GM12878 (cell line): ENCODE measurements at regions not wholly inside any gene's neighbourhood (a gene's known extent, or its start where the extent isn't known, plus 50 kb on each side); places are given as distances from the start of the nearest gene placed in this dataset.

ENCODE experiments used
- CTCF ChIP-seq, 3 experiments: IDR thresholded peaks in 2 of 3; conservative IDR thresholded peaks in 1 of 3; 2 replicates each; pipeline ENCODE4 v1.5.1; 2011; ENCODE audit warnings: low read depth in 3 of 3, low read length in 3 of 3, mild to moderate bottlenecking in 3 of 3, control low read depth in 2 of 3, moderate library complexity in 2 of 3, inconsistent platforms in 1 of 3, mixed read lengths in 1 of 3; ENCODE audit not compliant: control insufficient read depth in 2 of 3, insufficient read depth in 1 of 3; ENCODE audit errors: extremely low read depth in 1 of 3
- MAX ChIP-seq: IDR thresholded peaks from 2 replicates; pipeline ENCODE4 v1.6.1; 2012; ENCODE audit warnings: low read depth, low read length, improper control_type of control experiment
- SMC3 ChIP-seq: IDR thresholded peaks from 2 replicates; pipeline ENCODE4 v1.6.1; 2011; ENCODE audit warnings: low read length, improper control_type of control experiment, borderline replicate concordance

- TF ChIP-seq MAX (no peak), CTCF (IDR thresholded peaks at IDR 0.05 in 2 of 3, conservative IDR thresholded peaks at IDR 0.05 in 1 of 3; ENCODE audit: control insufficient read depth in 2 of 3, extremely low read depth in 1 of 3, insufficient read depth in 1 of 3, low read depth in 3 of 3, low read length in 3 of 3) (no peak), SMC3 (no peak)
Measured at GRCh38 chr6:74320074-74320473, 624.1 kb downstream of the CD109 start.
